GM19239 (cell line): ENCODE measurements at regions not wholly inside any gene's neighbourhood (a gene's known extent, or its start where the extent isn't known, plus 50 kb on each side); places are given as distances from the start of the nearest gene placed in this dataset.
"Not testable (repeated sequence)": the region's sequence is repeated elsewhere in the genome, so short reads cannot be mapped to it uniquely, and the experiment has no call there.

ENCODE experiments used
- DNase-seq: peaks from one replicate; pipeline ENCODE4 v3.0.0; 2011; ENCODE audit warnings: low spot score; ENCODE audit not compliant: insufficient read length
- FAIRE-seq: peaks from 2 replicates; lab custom pipeline; 2011; peaks lifted over from hg19 to GRCh38; lab: Jason Lieb, UNC

DNA sequence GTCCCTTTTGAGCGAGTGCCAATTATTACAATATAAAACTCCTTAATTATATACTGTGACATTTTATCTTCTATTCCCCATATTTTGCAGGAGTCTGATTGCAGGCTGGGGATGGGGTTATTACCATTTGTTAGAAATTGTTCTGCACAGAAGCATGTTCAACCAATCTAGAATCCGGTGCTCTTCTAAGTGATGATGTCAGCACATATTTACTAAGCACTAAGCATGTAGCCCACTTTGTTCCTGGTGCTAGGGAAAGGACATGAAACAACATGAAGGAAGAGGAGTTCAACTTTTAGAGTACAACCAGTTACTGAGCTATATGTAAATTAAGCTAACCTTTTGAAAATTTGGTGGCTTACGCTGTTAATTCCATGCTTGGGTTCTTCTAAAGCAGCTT, 52.8 kb upstream of the IL1RAPL2 start:
- no peak for FAIRE-seq
- no peak for DNase-seq

DNA sequence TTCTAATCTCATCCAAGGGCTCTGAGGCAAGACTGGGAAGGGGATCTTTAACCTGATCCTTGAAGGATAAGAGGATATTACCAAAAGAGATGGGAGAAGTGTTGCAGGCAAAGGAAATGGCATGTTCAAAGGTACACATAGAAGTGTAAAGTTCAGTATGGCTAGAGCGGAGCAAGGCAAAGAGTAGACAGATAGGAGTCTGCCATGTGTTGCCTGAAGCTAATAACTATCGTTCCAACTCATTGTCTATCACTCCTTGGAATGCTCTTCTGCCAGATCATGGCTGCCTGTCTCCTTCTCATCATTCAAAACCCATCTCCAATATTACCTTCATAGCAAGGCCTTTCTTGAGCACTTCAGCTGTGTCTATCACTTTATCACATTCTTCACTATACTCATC, 55.2 kb upstream of the IL1RAPL2 start:
- FAIRE-seq (no peak), DNase-seq (no peak)

DNA sequence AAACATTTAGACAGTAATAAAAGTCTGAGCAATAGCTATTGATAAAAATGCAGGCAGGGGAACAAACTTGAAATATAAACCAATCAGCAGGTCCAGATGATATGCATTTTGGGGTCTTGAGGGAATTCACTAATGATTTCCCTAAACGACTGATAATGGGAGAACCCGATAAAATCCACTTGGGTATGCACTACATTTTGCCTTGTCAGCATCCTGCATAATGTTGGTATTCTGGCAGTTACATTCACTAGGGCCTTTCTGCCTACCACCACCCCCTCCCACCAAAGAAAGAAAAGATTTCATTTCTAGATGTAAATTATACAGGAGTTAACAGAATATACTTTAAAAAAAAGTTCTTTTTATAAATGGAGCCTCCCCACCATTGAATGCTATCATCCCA, 63.5 kb upstream of the IL1RAPL2 start:
- DNase-seq (no peak), FAIRE-seq (no peak)

DNA sequence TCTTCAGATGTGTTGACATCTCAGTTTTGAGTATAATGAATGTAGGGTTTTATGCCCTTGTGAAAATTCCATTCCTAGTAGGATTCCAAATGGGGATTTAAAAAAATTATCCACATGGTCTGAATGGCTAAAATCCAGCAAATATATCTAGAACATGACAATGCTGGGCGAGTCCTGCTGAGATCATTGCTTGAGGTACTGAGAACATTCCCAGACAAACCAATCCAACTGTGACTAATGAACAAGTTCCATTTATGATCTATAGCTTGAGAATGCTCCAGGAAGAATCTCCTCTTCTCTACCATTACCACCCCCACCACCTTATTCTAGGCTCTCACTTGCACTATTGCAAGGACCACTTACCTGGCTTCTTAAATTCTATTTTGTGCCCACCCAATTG, 77.2 kb upstream of the IL1RAPL2 start:
- FAIRE-seq (no peak), DNase-seq (no peak)

DNA sequence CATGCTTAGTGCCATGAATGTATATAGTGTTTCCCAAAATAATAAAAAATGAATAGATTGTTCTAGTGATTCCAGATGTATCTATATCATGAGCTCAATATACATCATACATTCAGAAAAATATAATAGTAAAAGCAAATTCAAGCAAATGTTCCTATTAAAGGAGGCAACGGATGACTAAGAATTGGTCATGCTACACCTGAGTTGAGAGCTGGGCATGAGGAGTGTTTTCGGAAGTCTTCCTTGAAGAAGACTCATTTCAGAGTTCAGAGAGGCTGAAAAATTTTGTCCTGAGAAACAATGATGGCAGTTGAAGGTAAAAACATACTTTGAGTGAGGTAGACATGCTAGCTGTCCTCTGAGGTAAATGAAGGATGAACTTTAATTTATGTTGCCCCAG, 79.3 kb upstream of the IL1RAPL2 start:
- DNase-seq (no peak), FAIRE-seq (no peak)

DNA sequence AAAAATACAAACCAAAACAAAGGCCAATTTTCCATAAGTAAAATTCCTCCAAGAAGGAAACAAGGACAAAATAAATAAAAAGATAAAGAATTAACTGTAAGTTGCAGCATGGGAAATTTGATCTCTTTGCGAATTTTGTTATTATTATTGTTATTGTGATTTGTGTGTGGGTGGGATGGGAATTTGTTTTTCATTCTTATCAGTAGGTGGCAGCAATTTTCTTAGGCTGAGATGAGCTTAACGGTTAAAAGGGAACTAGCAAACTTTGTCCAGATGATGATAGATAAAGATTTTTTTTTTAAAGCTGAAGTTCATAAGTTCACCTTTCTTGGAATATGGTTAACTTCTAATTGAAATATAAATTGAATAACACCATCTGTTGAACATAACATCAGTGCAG, 83.2 kb upstream of the IL1RAPL2 start:
- FAIRE-seq (no peak), DNase-seq (no peak)

DNA sequence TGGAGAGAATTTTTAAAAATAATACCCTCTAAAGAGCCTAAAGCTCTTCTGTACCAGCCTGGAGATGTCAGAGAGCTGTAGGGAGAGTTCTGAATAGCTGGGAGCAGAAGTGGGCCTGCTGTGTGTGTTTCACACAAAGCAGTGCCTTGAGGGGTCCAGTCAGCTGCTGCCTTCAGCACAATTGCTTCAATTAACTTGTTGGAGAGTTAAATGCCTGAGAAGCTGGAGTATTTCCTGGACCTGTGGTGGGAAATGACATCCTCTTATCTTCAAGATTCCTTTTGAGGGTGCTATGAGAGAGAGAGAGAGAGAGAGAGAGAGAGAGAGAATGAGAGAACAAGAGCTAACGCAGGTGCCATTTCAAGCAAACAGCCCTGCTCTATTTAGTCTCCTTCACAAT, 96.2 kb upstream of the IL1RAPL2 start:
- FAIRE-seq (no peak), DNase-seq (no peak)

DNA sequence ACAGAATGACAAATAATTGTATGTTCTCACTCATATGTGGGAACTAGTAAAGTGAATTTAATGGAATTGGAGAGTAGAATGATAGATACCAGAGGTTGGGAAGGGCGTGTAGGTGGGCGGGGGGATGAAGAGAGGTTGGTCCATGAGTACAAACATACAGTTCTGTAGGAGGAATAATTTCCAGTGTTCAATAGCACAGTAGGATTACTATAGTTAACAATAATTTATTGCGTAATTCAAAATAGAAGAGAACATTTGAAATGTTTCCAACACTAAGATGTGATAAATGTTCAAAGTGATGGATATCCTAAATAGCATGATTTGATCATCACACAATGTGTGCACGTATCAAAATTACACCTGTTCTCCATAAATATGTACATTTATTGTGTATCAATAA, 106.2 kb upstream of the IL1RAPL2 start:
- FAIRE-seq, result no peak
- no peak for DNase-seq

DNA sequence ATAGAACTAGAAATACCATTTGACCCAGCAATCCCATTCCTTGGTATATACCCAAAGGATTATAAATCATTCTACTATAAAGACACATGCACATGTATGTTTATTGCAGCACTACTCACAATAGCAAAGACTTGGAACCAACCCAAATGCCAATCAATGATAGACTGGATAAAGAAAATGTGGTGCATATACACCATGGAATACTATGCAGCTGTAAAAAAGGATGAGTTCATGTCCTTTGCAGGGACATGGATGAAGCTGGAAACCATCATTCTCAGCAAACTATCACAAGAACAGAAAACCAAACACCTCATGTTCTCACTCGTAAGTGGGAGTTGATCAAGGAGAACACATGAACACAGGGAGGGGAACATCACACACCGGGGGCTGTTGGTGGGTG, 108.9 kb upstream of the IL1RAPL2 start:
- DNase-seq, FAIRE-seq: not testable (repeated sequence)

DNA sequence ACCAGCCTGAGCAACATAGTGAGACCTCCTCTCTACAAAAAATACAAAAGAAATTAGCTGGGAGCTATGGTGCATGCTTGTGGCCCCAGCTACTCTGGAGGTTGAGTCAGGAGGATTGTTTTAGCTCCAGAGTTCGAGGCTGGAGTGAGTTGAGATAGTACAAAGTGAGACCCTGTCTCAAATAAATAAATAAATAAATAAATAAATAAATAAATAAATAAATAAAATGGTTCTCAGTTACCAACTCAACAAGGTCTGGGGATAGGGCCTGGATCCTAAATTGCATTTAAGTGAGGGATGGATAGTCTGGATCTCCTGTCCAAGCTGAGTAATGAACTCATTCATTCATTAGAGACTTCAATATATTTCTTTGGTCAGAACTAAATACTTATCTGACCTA, 115.7 kb upstream of the IL1RAPL2 start:
- FAIRE-seq (no peak), DNase-seq (no peak)

DNA sequence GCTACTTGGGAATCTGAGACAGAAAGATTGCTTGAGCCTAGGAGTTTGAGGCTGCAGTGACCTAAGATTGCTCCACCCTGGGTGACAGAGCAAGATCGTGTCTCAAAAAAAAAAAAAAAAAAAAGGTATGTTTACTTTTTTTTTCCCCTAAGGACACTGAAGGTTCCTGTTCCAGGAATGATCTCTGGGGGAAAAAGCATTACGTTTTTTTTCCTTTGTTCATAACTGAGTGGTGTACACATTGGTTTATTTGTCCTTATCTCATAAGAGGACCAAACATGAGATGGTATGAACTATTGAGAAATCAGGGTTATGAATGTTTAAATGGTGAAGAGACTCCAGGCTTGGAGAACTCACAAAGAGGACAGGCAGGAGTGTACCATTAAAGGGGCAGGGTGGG, 120.4 kb upstream of the IL1RAPL2 start:
- DNase-seq (no peak), FAIRE-seq (peak; percentile 21)

DNA sequence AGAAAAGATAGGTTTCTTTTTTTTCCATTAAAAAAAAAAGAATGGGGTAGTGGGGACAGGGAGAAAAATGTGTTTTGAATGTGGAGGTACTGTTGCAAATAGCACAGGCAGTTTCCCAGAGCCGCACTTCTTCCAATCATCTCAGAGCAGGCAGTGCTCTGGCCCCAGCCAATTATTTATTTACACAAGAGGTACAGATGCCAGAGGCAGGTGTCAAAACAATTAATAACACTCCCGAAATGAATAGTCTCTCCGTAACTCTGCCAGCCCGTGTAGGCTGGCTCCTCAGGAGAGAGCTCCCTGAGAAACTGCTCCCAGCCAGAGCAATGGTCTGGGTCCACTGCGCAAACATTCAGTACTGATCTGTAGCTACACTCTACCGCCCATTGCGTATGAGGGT, 130.8 kb upstream of the IL1RAPL2 start:
- no peak for FAIRE-seq

DNA sequence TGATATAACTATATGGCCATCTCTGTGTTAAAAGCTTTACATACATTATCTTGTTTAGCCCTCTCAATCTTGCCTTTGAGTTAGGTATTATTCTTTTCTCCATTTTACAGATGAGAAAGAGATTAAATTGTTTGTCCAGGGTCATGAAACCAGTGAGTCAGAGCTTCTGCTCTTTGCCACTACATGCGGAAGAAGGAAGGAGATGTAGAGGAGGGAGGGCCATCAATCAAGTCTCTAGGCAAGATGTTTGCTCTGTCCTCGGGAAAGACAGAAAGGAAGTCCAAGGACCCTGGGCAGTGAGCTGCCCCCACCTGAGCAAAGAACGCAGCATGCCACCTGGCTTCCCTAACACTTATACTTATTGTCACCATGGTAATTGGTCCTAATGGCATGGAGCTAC, 133.7 kb upstream of the IL1RAPL2 start:
- no peak for DNase-seq
- FAIRE-seq, result no peak

More for the DNA sequence above, 130.8 kb upstream of the IL1RAPL2 start:
- DNase-seq, result no peak

DNA sequence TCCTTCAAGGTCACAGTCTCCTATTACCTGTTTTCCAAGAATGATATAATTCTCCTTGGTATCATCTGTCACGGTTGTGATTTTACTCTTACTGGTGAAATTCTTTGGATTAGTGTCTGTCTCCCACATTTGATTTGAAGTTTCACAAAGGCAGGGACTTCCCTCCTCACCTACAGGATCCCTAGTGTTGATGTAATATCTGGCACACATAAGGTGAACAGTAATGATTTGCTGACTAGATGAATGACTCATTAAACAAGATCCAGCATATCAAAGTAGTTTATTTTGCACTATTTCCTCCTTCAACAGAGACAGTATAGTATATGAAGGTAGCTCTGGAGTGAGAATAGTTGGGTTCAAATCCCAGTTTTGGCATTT, 135.3 kb upstream of the IL1RAPL2 start:
- no peak for DNase-seq
- no peak for FAIRE-seq

DNA sequence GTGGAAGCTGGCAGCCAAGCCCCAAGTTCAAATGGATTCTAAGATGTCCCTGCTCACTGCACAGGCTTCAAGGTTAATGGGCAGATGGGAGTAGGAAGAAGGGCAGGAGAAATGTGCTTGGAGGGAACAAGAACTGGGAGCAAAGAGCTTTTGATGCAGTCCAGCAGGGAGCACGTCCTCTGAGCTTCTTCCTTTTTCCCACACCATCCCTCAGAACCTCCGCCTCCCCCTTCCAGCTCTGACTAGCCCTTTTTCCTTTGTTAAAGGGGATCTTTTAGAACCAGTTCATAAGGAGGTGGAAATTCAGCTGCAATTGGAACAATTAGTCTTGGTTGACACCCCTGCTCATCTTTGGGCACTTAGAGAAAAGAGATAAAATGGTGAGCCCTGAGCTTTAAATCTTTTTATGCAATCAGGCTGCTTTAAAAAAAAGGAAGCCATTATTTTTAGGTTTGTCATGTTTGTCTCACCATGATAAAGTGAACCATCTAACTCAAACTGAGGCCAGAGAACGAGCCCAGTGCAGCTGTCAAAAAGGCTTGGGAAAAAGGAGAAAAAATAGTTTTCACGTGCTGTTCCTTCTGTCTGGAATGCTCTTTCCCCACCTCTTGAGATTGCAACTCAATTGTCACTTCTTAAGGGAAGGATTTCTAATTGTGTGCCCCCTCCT, 135.8 kb upstream of the IL1RAPL2 start:
- no peak for DNase-seq
- no peak for FAIRE-seq

DNA sequence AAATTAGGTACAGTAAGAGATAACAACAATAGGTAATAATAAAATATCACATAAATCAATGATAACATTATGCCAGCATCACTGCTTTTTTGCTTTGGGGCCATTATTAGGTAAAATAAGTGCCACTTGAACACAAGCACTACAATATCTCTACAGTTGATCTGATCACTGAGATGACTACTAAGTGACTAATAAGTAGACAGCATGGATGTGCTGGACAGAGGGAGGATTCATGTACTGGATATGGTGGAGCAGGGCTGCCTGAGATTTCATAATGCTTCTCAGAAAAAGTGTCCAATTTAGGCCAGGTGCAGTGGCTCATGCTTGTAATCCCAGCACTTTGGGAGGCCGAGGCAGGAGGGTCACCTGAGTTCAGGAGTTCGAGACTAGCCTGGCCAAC, 137.8 kb upstream of the IL1RAPL2 start:
- FAIRE-seq (no peak), DNase-seq (no peak)

DNA sequence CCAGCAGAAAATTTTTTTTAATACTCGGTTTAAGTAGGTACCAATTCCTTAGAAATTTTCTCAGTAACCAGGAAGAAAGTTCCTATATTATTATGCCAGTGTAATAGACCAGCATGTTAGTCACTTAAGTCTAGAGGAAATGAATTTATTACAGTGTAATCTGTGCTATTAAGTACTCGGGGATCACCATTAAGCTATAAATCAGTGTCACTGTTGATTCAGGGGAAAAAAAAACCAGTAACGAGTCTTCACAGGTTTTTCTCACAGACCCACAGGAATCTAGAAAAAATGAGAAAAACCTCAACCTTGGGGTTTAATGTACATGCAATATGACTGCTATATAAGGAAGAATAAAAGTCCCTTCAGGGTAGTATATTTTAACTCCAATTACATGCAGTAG, 138.3 kb upstream of the IL1RAPL2 start:
- no peak for DNase-seq
- no peak for FAIRE-seq

DNA sequence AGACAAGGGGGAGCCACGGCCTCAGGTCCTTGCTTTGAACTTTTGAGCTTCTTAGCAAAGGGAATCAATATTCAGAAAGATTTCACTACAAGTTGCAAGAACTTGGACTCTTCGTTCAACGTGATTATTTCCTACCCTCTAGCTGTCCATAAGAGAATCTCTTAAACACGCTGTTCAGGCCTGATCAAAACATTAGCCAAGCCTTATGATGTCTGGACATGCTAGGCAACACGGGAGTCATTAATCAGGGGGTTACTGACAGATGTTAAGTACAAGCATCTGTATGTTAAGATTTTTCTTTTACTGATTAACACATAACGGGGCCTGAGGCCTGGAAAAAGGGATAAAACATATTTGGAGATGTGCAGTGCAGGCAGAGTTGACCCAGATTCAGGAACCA, 138.9 kb upstream of the IL1RAPL2 start:
- FAIRE-seq (no peak), DNase-seq (no peak)

DNA sequence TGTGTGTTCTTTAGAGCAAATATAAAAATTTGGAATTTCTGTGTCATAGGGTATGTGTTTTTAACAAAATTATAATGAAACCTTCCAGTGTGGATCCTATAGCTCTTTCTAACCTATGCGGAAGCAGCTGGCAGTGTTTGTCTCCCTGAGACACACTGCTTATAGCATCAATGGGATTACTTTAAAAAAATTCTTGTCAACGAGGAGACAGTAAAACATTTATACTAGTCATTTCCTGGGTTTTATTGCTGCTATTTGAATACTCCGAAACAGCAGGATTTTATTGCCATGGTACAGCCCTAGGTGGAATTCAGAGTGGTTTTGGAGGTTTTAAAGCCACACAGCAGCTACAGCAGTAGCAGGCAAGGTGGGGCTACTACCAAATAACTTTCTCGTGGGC, 145.1 kb upstream of the IL1RAPL2 start:
- DNase-seq (no peak), FAIRE-seq (no peak)

DNA sequence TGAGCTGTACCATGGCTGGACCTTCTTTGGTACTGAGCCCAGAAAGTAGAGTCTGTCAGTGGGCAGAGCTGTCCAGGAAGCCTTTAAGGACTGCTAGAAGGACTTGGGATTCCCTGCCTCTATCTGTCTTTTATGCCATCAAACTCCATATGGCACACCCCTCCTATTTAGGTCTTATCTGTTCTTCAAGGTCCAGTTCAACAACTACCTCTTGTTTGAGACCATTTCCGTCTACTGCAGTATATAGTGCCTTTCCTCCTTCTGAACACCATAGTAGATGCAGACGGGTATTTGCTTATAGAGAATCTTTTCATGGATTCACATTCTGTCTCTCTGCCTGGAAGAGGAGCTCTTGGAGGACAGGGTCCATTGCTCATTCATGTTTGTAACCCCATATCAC, 146.1 kb upstream of the IL1RAPL2 start:
- DNase-seq (no peak), FAIRE-seq (no peak)

DNA sequence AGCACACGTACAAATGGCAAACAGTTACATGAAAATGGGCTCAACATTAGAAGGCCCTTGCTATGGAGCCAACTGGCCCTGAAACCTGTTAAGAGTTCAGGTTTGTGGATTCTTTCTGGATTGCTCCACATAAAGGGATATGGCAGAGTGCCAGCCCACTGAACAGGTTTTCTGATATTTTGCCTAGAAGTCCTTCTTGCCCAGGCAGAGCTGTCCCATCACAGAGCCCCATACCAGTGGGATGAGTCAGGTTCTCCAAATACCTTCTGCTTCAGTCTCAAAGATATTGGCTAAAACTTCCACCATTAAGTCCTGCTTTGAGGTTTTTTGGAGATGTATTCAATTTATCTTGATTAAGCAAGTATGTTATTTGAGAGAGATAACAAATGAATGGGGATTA, 146.8 kb upstream of the IL1RAPL2 start:
- FAIRE-seq, result no peak

DNA sequence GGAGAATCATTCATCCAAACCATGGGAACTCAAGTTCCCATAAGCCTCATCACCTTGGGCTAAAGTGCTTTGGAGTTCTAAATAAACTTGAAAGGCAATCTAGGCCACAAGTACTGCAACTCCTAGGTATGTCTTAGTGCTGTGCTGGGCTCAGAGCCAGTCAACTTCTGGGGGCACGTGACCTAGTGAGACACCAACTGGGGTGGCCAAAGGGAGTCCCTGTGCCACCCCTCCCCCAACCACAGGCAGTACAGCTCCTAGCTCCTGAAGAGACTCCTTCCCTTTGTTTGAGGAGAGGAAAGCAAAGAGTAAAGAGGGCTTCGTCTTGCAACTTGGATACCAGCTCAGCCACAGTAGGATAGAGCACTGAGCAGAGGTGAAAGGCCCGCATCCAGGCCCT, 154.2 kb upstream of the IL1RAPL2 start:
- no peak for FAIRE-seq

More for the DNA sequence above, 146.8 kb upstream of the IL1RAPL2 start:
- no peak for DNase-seq

DNA sequence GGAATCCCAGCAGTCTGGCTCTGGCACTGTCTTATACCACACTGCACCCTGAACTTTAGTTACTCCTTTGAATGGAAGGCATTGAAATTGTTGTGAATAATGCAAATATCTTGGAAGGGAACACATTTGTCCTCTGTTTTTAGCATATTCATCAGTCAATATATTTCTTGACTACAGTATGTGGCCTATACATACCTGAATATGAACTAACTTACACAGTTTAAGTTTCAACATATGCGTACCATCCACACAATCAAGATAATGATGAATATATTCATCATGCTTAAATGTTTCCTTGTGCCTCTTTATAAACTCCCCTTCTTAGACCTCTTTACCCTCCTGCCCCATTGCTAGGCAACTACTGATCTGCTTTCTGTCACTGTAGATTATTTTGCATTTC, 145.7 kb upstream of the ESX1 start:
- FAIRE-seq (no peak), DNase-seq (no peak)

More for the DNA sequence above, 154.2 kb upstream of the IL1RAPL2 start:
- no peak for DNase-seq
